ENCODE measurements at regions not wholly inside any gene's neighbourhood (a gene's known extent, or its start where the extent isn't known, plus 50 kb on each side); places are given as distances from the start of the nearest gene placed in this dataset.

DNA sequence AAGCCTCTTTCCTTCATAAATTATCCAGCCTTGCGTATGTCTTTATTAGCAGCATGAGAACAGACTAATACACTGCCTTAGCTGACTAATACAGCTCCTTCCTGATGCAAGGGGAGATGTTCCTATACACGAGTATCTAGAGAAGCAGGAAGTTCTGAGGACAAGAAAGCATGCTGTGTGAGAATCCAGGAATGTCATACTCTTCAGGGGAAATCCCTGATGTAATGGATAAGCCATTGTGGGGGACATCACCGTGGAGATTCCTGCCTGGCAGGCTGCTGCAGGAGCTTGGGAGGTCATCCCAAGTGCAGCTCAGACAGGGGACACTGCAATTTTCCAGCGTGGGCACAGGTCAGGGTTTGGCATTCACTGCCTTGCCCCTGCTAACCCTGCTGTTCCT is 476.9 kb downstream of the NR2F2 start:
- H3K9me1 ChIP-seq (ENCODE audit: insufficient read depth, low read length), result no peaks in the 10 kb centered on the region
- H2AK5ac ChIP-seq (ENCODE audit: low read depth, low read length), result no peak overlapping the region
- CTCF ChIA-PET, result no interaction called here
- H4K91ac ChIP-seq (ENCODE audit: insufficient read depth, low read depth, low read length), result no peak overlapping the region
- H3K4me1 ChIP-seq (ENCODE audit: control insufficient read depth, insufficient read depth, low read length), result no peaks in the 10 kb centered on the region
- no peak overlapping the region for H2BK5ac ChIP-seq (ENCODE audit: low read depth, low read length, poor library complexity, severe bottlenecking)
- no peaks in the 10 kb centered on the region for H3K36me3 ChIP-seq (ENCODE audit: control insufficient read depth, insufficient read depth, low read length)
- no TSS peak for BruUV-seq (replicated peaks)
- H3K4ac ChIP-seq (ENCODE audit: low read depth, low read length), result no peak overlapping the region
- H2BK120ac ChIP-seq (ENCODE audit: low read depth, low read length), result no peak overlapping the region
- no peak overlapping the region for H2BK15ac ChIP-seq (ENCODE audit: low read depth, low read length)
- H2BK20ac ChIP-seq (ENCODE audit: low read depth, low read length), result no peak overlapping the region
- no peak overlapping the region for H3K18ac ChIP-seq (ENCODE audit: low read depth, low read length)
- no peak for DNase-seq
- H3K27ac ChIP-seq (ENCODE audit: insufficient read depth, low read length), result no peak overlapping the region
- H3K79me1 ChIP-seq (ENCODE audit: low read depth in 1 of 2, low read length in 2 of 2), result no peaks in the 10 kb centered on the region
- no peak for ATAC-seq (ENCODE audit: low read depth)
- no peaks in the 10 kb centered on the region for H4K20me1 ChIP-seq (ENCODE audit: insufficient read depth, low read length)
- no peak overlapping the region for H4K8ac ChIP-seq (ENCODE audit: low read depth in 2 of 2, low read length in 2 of 2)
- H3K14ac ChIP-seq (replicated peaks; ENCODE audit: low read depth, low read length), result no peak overlapping the region
- TF ChIP-seq, protein P1, sequence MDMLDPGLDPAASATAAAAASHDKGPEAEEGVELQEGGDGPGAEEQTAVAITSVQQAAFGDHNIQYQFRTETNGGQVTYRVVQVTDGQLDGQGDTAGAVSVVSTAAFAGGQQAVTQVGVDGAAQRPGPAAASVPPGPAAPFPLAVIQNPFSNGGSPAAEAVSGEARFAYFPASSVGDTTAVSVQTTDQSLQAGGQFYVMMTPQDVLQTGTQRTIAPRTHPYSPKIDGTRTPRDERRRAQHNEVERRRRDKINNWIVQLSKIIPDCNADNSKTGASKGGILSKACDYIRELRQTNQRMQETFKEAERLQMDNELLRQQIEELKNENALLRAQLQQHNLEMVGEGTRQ (IDR thresholded peaks at IDR 0.05; ENCODE audit: low read depth, low read length), result no peak
- no peak overlapping the region for H3K23ac ChIP-seq (ENCODE audit: low read depth, low read length)
- H2AK9ac ChIP-seq (replicated peaks; ENCODE audit: low read depth, low read length, poor library complexity), result no peak overlapping the region
- no peak overlapping the region for H3K4me3 ChIP-seq (ENCODE audit: insufficient read depth, low read depth, low read length)
- WGBS, 2 experiments (ENCODE audit: extremely low coverage in 2 of 2, insufficient read length in 1 of 2), result no CpG with 5 or more reads among the region's 4 CpGs
- H3K9ac ChIP-seq (ENCODE audit: low read depth, low read length), result no peak overlapping the region
- H4K5ac ChIP-seq (ENCODE audit: low read depth, low read length), result no peak overlapping the region
- no peak overlapping the region for H3K56ac ChIP-seq (ENCODE audit: extremely low read depth, insufficient read depth, low read length)
- dilution Hi-C loops (cut with HindIII; ENCODE audit: low sequenced_read_pairs, unreplicated experiment) (no loop called here), intact Hi-C loops (cut with micrococcal nuclease) (no loop called here), in situ Hi-C loops (cut with MboI; ENCODE audit: low sequenced_read_pairs) (no loop called here)
- H3K4me2 ChIP-seq (ENCODE audit: low read depth, low read length), result no peak overlapping the region
- POLR2A ChIA-PET (ENCODE audit: unreplicated experiment), result no interaction called here
- H3K9me3 ChIP-seq (ENCODE audit: control insufficient read depth, insufficient read depth, low read length), result peaks cover 9% of the 10 kb centered on the region
- no peak overlapping the region for H2AFZ ChIP-seq (replicated peaks; ENCODE audit: low read length, poor library complexity)
- H3K27me3 ChIP-seq (ENCODE audit: control insufficient read depth, insufficient read depth, low read length), result no peaks in the 10 kb centered on the region

Measured in IMR-90 (cell line).